ENCODE measurements at regions not wholly inside any gene's neighbourhood (a gene's known extent, or its start where the extent isn't known, plus 50 kb on each side); places are given as distances from the start of the nearest gene placed in this dataset.

GRCh38 chr5:154628685-154629084, 126.5 kb upstream of the LARP1 start:
- TF ChIP-seq, protein P1, sequence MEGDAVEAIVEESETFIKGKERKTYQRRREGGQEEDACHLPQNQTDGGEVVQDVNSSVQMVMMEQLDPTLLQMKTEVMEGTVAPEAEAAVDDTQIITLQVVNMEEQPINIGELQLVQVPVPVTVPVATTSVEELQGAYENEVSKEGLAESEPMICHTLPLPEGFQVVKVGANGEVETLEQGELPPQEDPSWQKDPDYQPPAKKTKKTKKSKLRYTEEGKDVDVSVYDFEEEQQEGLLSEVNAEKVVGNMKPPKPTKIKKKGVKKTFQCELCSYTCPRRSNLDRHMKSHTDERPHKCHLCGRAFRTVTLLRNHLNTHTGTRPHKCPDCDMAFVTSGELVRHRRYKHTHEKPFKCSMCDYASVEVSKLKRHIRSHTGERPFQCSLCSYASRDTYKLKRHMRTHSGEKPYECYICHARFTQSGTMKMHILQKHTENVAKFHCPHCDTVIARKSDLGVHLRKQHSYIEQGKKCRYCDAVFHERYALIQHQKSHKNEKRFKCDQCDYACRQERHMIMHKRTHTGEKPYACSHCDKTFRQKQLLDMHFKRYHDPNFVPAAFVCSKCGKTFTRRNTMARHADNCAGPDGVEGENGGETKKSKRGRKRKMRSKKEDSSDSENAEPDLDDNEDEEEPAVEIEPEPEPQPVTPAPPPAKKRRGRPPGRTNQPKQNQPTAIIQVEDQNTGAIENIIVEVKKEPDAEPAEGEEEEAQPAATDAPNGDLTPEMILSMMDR (IDR thresholded peaks at IDR 0.05) = no peak
- no peak for TF ChIP-seq POLR2A (IDR thresholded peaks at IDR 0.05)
